ENCODE measurements at regions not wholly inside any gene's neighbourhood (a gene's known extent, or its start where the extent isn't known, plus 50 kb on each side); places are given as distances from the start of the nearest gene placed in this dataset.

GRCh38 chr4:189505380-189505779, 435.3 kb upstream of the FRG1 start:
- H3K9me2 ChIP-seq (replicated peaks; ENCODE audit: insufficient read depth, low read length), result no peaks in the 10 kb centered on the region
- no peaks in the 10 kb centered on the region for H3K4me1 ChIP-seq (ENCODE audit: low read length)
- no peak for TF ChIP-seq CTCF (IDR thresholded peaks at IDR 0.05; ENCODE audit: low read length)
- TF ChIP-seq EZH2phosphoT487 (IDR thresholded peaks at IDR 0.05; ENCODE audit: low read length), result no peak
- TF ChIP-seq EZH2 (optimal IDR thresholded peaks at IDR 0.05; ENCODE audit: low read depth, low read length), result no peak
- no peak overlapping the region for H2AFZ ChIP-seq (ENCODE audit: low read length)
- H3K27me3 ChIP-seq (replicated peaks; ENCODE audit: insufficient read depth, low read length), result no peaks in the 10 kb centered on the region
- H3K27ac ChIP-seq (ENCODE audit: low read length), result no peak overlapping the region
- no peaks in the 10 kb centered on the region for H3K36me3 ChIP-seq (replicated peaks; ENCODE audit: insufficient read depth, low read length)
- no peaks in the 10 kb centered on the region for H4K20me1 ChIP-seq (ENCODE audit: insufficient read depth, low read length)
- H3K9me3 ChIP-seq (replicated peaks; ENCODE audit: insufficient read depth, low read length), result no peaks in the 10 kb centered on the region
- no peak overlapping the region for H3K4me3 ChIP-seq (ENCODE audit: low read length)
- H3K79me2 ChIP-seq (ENCODE audit: low read length), result no peaks in the 10 kb centered on the region
- no peak overlapping the region for H3K4me2 ChIP-seq (ENCODE audit: low read depth, low read length)
- DNase-seq, result no peak
- no peak overlapping the region for H3K9ac ChIP-seq (ENCODE audit: low read length)
- no peaks in the 10 kb centered on the region for H3F3A ChIP-seq (ENCODE audit: insufficient read depth, low read length)

- no peak overlapping the region for H3K4me3 ChIP-seq (ENCODE audit: low read length)
- H3F3A ChIP-seq (ENCODE audit: insufficient read depth, low read length), result no peaks in the 10 kb centered on the region
- H4K20me1 ChIP-seq (ENCODE audit: insufficient read depth, low read length), result no peaks in the 10 kb centered on the region
- H3K27me3 ChIP-seq (replicated peaks; ENCODE audit: insufficient read depth, low read length), result no peaks in the 10 kb centered on the region
- no peaks in the 10 kb centered on the region for H3K9me3 ChIP-seq (replicated peaks; ENCODE audit: insufficient read depth, low read length)
- H3K4me1 ChIP-seq (ENCODE audit: low read length), result no peaks in the 10 kb centered on the region
- H3K9me2 ChIP-seq (replicated peaks; ENCODE audit: insufficient read depth, low read length), result no peaks in the 10 kb centered on the region
- TF ChIP-seq CTCF (IDR thresholded peaks at IDR 0.05; ENCODE audit: low read length), result no peak
- no peak for TF ChIP-seq EZH2phosphoT487 (IDR thresholded peaks at IDR 0.05; ENCODE audit: low read length)
- no peak for TF ChIP-seq EZH2 (optimal IDR thresholded peaks at IDR 0.05; ENCODE audit: low read depth, low read length)
- H3K4me2 ChIP-seq (ENCODE audit: low read depth, low read length), result no peak overlapping the region
- no peak overlapping the region for H3K27ac ChIP-seq (ENCODE audit: low read length)
- H3K9ac ChIP-seq (ENCODE audit: low read length), result no peak overlapping the region
- no peak for DNase-seq
- H2AFZ ChIP-seq (ENCODE audit: low read length), result no peak overlapping the region
- no peaks in the 10 kb centered on the region for H3K36me3 ChIP-seq (replicated peaks; ENCODE audit: insufficient read depth, low read length)
- H3K79me2 ChIP-seq (ENCODE audit: low read length), result no peaks in the 10 kb centered on the region
Measured at GRCh38 chr4:189506080-189506479, 434.6 kb upstream of the FRG1 start.

- no peaks in the 10 kb centered on the region for H3K79me2 ChIP-seq (ENCODE audit: low read length)
- DNase-seq, result no peak
- H2AFZ ChIP-seq (ENCODE audit: low read length), result no peak overlapping the region
- no peak overlapping the region for H3K4me3 ChIP-seq (ENCODE audit: low read length)
- H4K20me1 ChIP-seq (ENCODE audit: insufficient read depth, low read length), result no peaks in the 10 kb centered on the region
- H3K9me3 ChIP-seq (replicated peaks; ENCODE audit: insufficient read depth, low read length), result no peaks in the 10 kb centered on the region
- no peak overlapping the region for H3K9ac ChIP-seq (ENCODE audit: low read length)
- no peaks in the 10 kb centered on the region for H3F3A ChIP-seq (ENCODE audit: insufficient read depth, low read length)
- H3K27ac ChIP-seq (ENCODE audit: low read length), result no peak overlapping the region
- no peaks in the 10 kb centered on the region for H3K4me1 ChIP-seq (ENCODE audit: low read length)
- H3K36me3 ChIP-seq (replicated peaks; ENCODE audit: insufficient read depth, low read length), result no peaks in the 10 kb centered on the region
- H3K27me3 ChIP-seq (replicated peaks; ENCODE audit: insufficient read depth, low read length), result no peaks in the 10 kb centered on the region
- H3K4me2 ChIP-seq (ENCODE audit: low read depth, low read length), result no peak overlapping the region
- no peaks in the 10 kb centered on the region for H3K9me2 ChIP-seq (replicated peaks; ENCODE audit: insufficient read depth, low read length)
- TF ChIP-seq EZH2phosphoT487 (IDR thresholded peaks at IDR 0.05; ENCODE audit: low read length), result no peak
- no peak for TF ChIP-seq EZH2 (optimal IDR thresholded peaks at IDR 0.05; ENCODE audit: low read depth, low read length)
- TF ChIP-seq CTCF (IDR thresholded peaks at IDR 0.05; ENCODE audit: low read length), result no peak
Measured at GRCh38 chr4:189507060-189507459, 433.6 kb upstream of the FRG1 start.
